H1 (cell line): ENCODE measurements at regions not wholly inside any gene's neighbourhood (a gene's known extent, or its start where the extent isn't known, plus 50 kb on each side); places are given as distances from the start of the nearest gene placed in this dataset.

Experiments
- CTCF ChIA-PET: fragments of 300-600 bp; sonication (Branson Sonifier 250); formaldehyde crosslinking; loops from one replicate; lab custom pipeline; 2021; ENCODE audit not compliant: partially characterized antibody; lab: Charles Lee
- POLR2A ChIA-PET: fragments of 300-600 bp; sonication (Branson Sonifier 250); formaldehyde crosslinking; loops from one replicate; lab custom pipeline; 2021; ENCODE audit warnings: inconsistent platforms; ENCODE audit not compliant: partially characterized antibody; lab: Charles Lee
- DNase-seq, 2 experiments: peaks; one replicate each; pipeline versions ENCODE4 v3.0.0 to v3.0.0-alpha.2; 2010 to 2022; ENCODE audit warnings: low spot score in 2 of 2, low read depth in 1 of 2, mixed read lengths in 1 of 2
- FAIRE-seq: peaks from 2 replicates; lab custom pipeline; 2011; peaks lifted over from hg19 to GRCh38; lab: Jason Lieb, UNC
- H2AFZ ChIP-seq: 2 replicates; pipeline ENCODE4 v1.8.1; 2012; ENCODE audit warnings: low read length, inconsistent platforms
- H2AK5ac ChIP-seq: 2 replicates; pipeline ENCODE4 v1.6.1; 2013; ENCODE audit warnings: low read depth, low read length
- H2BK120ac ChIP-seq: replicated peaks from 2 replicates; pipeline ENCODE3; 2013; ENCODE audit warnings: low read depth, low read length, inconsistent platforms
- H2BK12ac ChIP-seq: 2 replicates; pipeline ENCODE4 v1.6.1; 2013; ENCODE audit warnings: low read depth, low read length
- H2BK15ac ChIP-seq: 2 replicates; pipeline ENCODE4 v1.6.1; 2013; ENCODE audit warnings: low read length
- H2BK20ac ChIP-seq: 2 replicates; pipeline ENCODE4 v1.6.1; 2013; ENCODE audit warnings: low read length
- H2BK5ac ChIP-seq: 2 replicates; pipeline ENCODE4 v1.6.1; 2013; ENCODE audit warnings: low read depth, low read length
- H3K14ac ChIP-seq: 2 replicates; pipeline ENCODE4 v1.6.1; 2013; ENCODE audit warnings: inconsistent platforms; ENCODE audit not compliant: insufficient read length
- H3K18ac ChIP-seq: 2 replicates; pipeline ENCODE4 v1.6.1; 2013; ENCODE audit warnings: low read length; ENCODE audit errors: extremely low read depth
- H3K23ac ChIP-seq: 2 replicates; pipeline ENCODE4 v1.6.1; 2013; ENCODE audit warnings: inconsistent platforms; ENCODE audit not compliant: insufficient read length
- H3K23me2 ChIP-seq: 2 replicates; pipeline ENCODE4 v1.6.1; 2013; ENCODE audit warnings: low read depth, low read length
- H3K27ac ChIP-seq: 2 replicates; pipeline ENCODE4 v1.6.1; 2011; ENCODE audit warnings: low read depth, low read length, inconsistent platforms
- H3K27me3 ChIP-seq, 4 experiments: replicated peaks in 1 of 4; 1 replicate in 1 of 4; 2 replicates in 3 of 4; pipeline versions ENCODE4 v1.6.1 to v1.8.1; 2011 to 2013; ENCODE audit warnings: low read length in 3 of 4, mild to moderate bottlenecking in 3 of 4, inconsistent platforms in 2 of 4, mixed read lengths in 2 of 4, moderate library complexity in 1 of 4; ENCODE audit not compliant: control insufficient read depth in 3 of 4, insufficient read depth in 3 of 4; ENCODE audit errors: extremely low read depth in 1 of 4
- H3K36me3 ChIP-seq, 4 experiments: 2 replicates each; pipeline versions ENCODE4 v1.6.1 to v1.8.1; 2011 to 2013; ENCODE audit warnings: mild to moderate bottlenecking in 4 of 4, low read length in 3 of 4, moderate library complexity in 2 of 4, control low read depth in 1 of 4, inconsistent platforms in 1 of 4; ENCODE audit not compliant: insufficient read depth in 4 of 4, control insufficient read depth in 2 of 4
- H3K4ac ChIP-seq: replicated peaks from 2 replicates; pipeline ENCODE3; 2013; ENCODE audit warnings: low read length, low read depth, mixed read lengths, inconsistent platforms; ENCODE audit not compliant: insufficient read length
- H3K4me1 ChIP-seq, 4 experiments: replicated peaks in 1 of 4; 1 replicate in 1 of 4; 2 replicates in 3 of 4; pipeline versions ENCODE4 v1.6.1 to v1.8.1; 2011 to 2013; ENCODE audit warnings: low read length in 3 of 4, inconsistent platforms in 2 of 4, mixed read lengths in 1 of 4; ENCODE audit not compliant: insufficient read depth in 4 of 4, control insufficient read depth in 3 of 4
- H3K4me2 ChIP-seq, 2 experiments: 2 replicates each; pipeline versions ENCODE4 v1.6.1 to v1.8.1; 2011 to 2013; ENCODE audit warnings: low read depth in 2 of 2, low read length in 2 of 2, control low read depth in 1 of 2, inconsistent platforms in 1 of 2, mild to moderate bottlenecking in 1 of 2; ENCODE audit not compliant: insufficient read depth in 1 of 2
- H3K4me3 ChIP-seq, 4 experiments: fragments of 200-600, 300-600 bp in 1 of 4; sonication (generic), shearing (Covaris generic), sonication (Bioruptor Twin) in 1 of 4; 2 replicates each; pipeline versions ENCODE4 v1.5.1 to v1.8.1; 2011 to 2016; ENCODE audit warnings: low read length in 4 of 4, low read depth in 3 of 4, control low read depth in 2 of 4, inconsistent platforms in 2 of 4, mild to moderate bottlenecking in 2 of 4, mixed read lengths in 1 of 4, moderate library complexity in 1 of 4; ENCODE audit not compliant: insufficient read depth in 2 of 4; ENCODE audit errors: extremely low read depth in 1 of 4
- H3K56ac ChIP-seq: replicated peaks from 2 replicates; pipeline ENCODE3; 2013; ENCODE audit warnings: low read depth, mild to moderate bottlenecking, mixed read lengths, low read length, inconsistent platforms; ENCODE audit not compliant: insufficient read length
- H3K79me1 ChIP-seq: 2 replicates; pipeline ENCODE4 v1.6.1; 2013; ENCODE audit warnings: low read depth, low read length, control low read depth
- H3K79me2 ChIP-seq, 2 experiments: 2 replicates each; pipeline versions ENCODE4 v1.6.1 to v1.8.1; 2012 to 2013; ENCODE audit warnings: low read length in 2 of 2, mild to moderate bottlenecking in 2 of 2, inconsistent platforms in 1 of 2; ENCODE audit not compliant: insufficient read depth in 2 of 2, control insufficient read depth in 1 of 2
- H3K9ac ChIP-seq, 4 experiments: replicated peaks in 1 of 4; 1 replicate in 1 of 4; 2 replicates in 3 of 4; pipeline versions ENCODE4 v1.6.1 to v1.8.1; 2011 to 2013; ENCODE audit warnings: low read depth in 3 of 4, low read length in 3 of 4, control low read depth in 2 of 4, mild to moderate bottlenecking in 2 of 4, moderate library complexity in 2 of 4, inconsistent platforms in 1 of 4; ENCODE audit errors: extremely low read depth in 1 of 4
- H3K9me3 ChIP-seq, 2 experiments: 2 replicates each; pipeline versions ENCODE4 v1.6.1 to v1.8.1; 2012 to 2013; ENCODE audit warnings: mild to moderate bottlenecking in 2 of 2, moderate library complexity in 2 of 2, control low read depth in 1 of 2, inconsistent platforms in 1 of 2, low read depth in 1 of 2, low read length in 1 of 2, mixed read lengths in 1 of 2; ENCODE audit not compliant: insufficient read depth in 2 of 2
- H4K20me1 ChIP-seq, 2 experiments: replicated peaks in 1 of 2; 2 replicates each; pipeline versions ENCODE3 to v1.8.1; 2011 to 2013; ENCODE audit warnings: inconsistent platforms in 2 of 2, low read length in 2 of 2, mild to moderate bottlenecking in 1 of 2; ENCODE audit not compliant: insufficient read depth in 2 of 2, control insufficient read depth in 1 of 2
- H4K5ac ChIP-seq: 2 replicates; pipeline ENCODE4 v1.6.1; 2013; ENCODE audit warnings: low read length, low read depth, mixed read lengths, inconsistent platforms; ENCODE audit not compliant: insufficient read length
- H4K8ac ChIP-seq: 2 replicates; pipeline ENCODE4 v1.8.0; 2013; ENCODE audit warnings: mild to moderate bottlenecking, moderate library complexity, low read length, inconsistent platforms; ENCODE audit not compliant: insufficient read depth; ENCODE audit errors: extremely low read depth
- H4K91ac ChIP-seq: replicated peaks from 2 replicates; pipeline ENCODE3; 2013; ENCODE audit warnings: low read length, mixed read lengths, inconsistent platforms; ENCODE audit not compliant: insufficient read length
- BCL11A ChIP-seq, 2 experiments: IDR thresholded peaks; one replicate each; pipeline ENCODE4 v1.6.1; 2011; ENCODE audit warnings: low read depth in 2 of 2, low read length in 2 of 2, mild to moderate bottlenecking in 2 of 2
- BRCA1 ChIP-seq: IDR thresholded peaks from 2 replicates; pipeline ENCODE4 v1.6.1; 2012; ENCODE audit warnings: low read depth, low read length, improper control_type of control experiment
- CEBPB ChIP-seq: IDR thresholded peaks from 2 replicates; pipeline ENCODE4 v1.6.1; 2012; ENCODE audit warnings: low read depth, low read length
- CREB1 ChIP-seq: IDR thresholded peaks from 2 replicates; pipeline ENCODE4 v1.6.1; 2012; ENCODE audit warnings: inconsistent platforms
- EZH2 ChIP-seq: fragments of 200-600 bp; sonication (generic); IDR thresholded peaks from 2 replicates; pipeline ENCODE4 v1.7.1; 2012; ENCODE audit warnings: low read depth, mild to moderate bottlenecking, moderate library complexity, low read length, inconsistent platforms; ENCODE audit not compliant: severe bottlenecking
- HDAC2 ChIP-seq, 2 experiments: fragments of 300-600 bp in 1 of 2; sonication (generic) in 1 of 2; IDR thresholded peaks; 2 replicates each; pipeline ENCODE4 v1.6.1; 2011 to 2012; ENCODE audit warnings: low read depth in 2 of 2, low read length in 2 of 2, mild to moderate bottlenecking in 2 of 2, moderate library complexity in 2 of 2, borderline replicate concordance in 1 of 2, inconsistent platforms in 1 of 2
- KDM1A ChIP-seq: fragments of 200-600, 300-600 bp; sonication (generic); IDR thresholded peaks from 2 replicates; pipeline ENCODE4 v1.7.1; 2016; ENCODE audit warnings: mild to moderate bottlenecking, low read length, borderline replicate concordance
- KDM5A ChIP-seq: fragments of 200-600 bp; IDR thresholded peaks from 2 replicates; pipeline ENCODE4 v1.7.1; 2012; ENCODE audit warnings: mild to moderate bottlenecking, low read length, inconsistent platforms, mixed read lengths
- NANOG ChIP-seq: IDR thresholded peaks from 2 replicates; pipeline ENCODE4 v1.6.1; 2011; ENCODE audit warnings: low read length, low read depth, mild to moderate bottlenecking, inconsistent platforms; ENCODE audit not compliant: insufficient read depth, poor library complexity, severe bottlenecking
- SAP30 ChIP-seq: fragments of 300-600 bp; sonication (generic); IDR thresholded peaks from 2 replicates; pipeline ENCODE4 v1.7.1; 2012; ENCODE audit warnings: low read length, moderate library complexity, mild to moderate bottlenecking, inconsistent platforms; ENCODE audit not compliant: insufficient read depth, insufficient replicate concordance
- SUZ12 ChIP-seq: fragments of 200-600 bp; sonication (generic); IDR thresholded peaks from 2 replicates; pipeline ENCODE4 v1.6.1; 2012; ENCODE audit warnings: mild to moderate bottlenecking, inconsistent platforms, low read length, moderate library complexity, mixed read lengths
- TCF12 ChIP-seq: IDR thresholded peaks from 2 replicates; pipeline ENCODE4 v1.6.1; 2011; ENCODE audit warnings: low read depth, mild to moderate bottlenecking, low read length
- TEAD4 ChIP-seq: IDR thresholded peaks from 2 replicates; pipeline ENCODE4 v1.6.1; 2012; ENCODE audit warnings: low read depth, low read length, inconsistent platforms, mixed read lengths
- USF2 ChIP-seq: IDR thresholded peaks from 2 replicates; pipeline ENCODE4 v1.6.1; 2011; ENCODE audit warnings: low read length, improper control_type of control experiment
- WGBS, 2 experiments: shearing (Covaris generic) in 1 of 2; methylation state at CpG; one replicate each; pipeline versions ENCODE4 v1.1.6 to v1.1.7; 2013 to 2015; ENCODE audit warnings: low lambda C conversion rate in 2 of 2, mixed read lengths in 2 of 2, inconsistent platforms in 1 of 2, low coverage in 1 of 2, missing lambda C conversion rate in 1 of 2; ENCODE audit not compliant: insufficient replicate concordance in 2 of 2, insufficient coverage in 1 of 2, insufficient read length in 1 of 2; ENCODE audit errors: extremely low coverage in 1 of 2, missing lambda C conversion rate in 1 of 2; 5-methylcytosine and 5-hydroxymethylcytosine counted together

GRCh38 chr13:94901070-94901469 is 188.7 kb upstream of the SOX21 start:
- Histone ChIP-seq H3K79me1 (no peaks in the 10 kb centered on the region), H2BK5ac (no peak overlapping the region), H3K27ac (no peak overlapping the region), H3K4me1 (peaks cover 0 to 2% (median 0%) of the 10 kb centered on the region in 4 experiments; a peak in 1 of 7 replicates), H4K91ac (no peak overlapping the region), H3K56ac (no peak overlapping the region), H3K18ac (no peak overlapping the region), H3K27me3 (no peaks in the 10 kb centered on the region), H3K36me3 (no peaks in the 10 kb centered on the region), H2BK120ac (no peak overlapping the region), H4K20me1 (no peaks in the 10 kb centered on the region), H3K9ac (no peak overlapping the region), H4K5ac (no peak overlapping the region), H3K9me3 (no peaks in the 10 kb centered on the region), H3K79me2 (no peaks in the 10 kb centered on the region), H3K23me2 (no peaks in the 10 kb centered on the region), H2BK20ac (no peak overlapping the region), H2AFZ (no peak overlapping the region), H3K23ac (no peak overlapping the region), H2AK5ac (no peak overlapping the region), H3K4ac (no peak overlapping the region), H2BK15ac (no peak overlapping the region), H3K14ac (no peak overlapping the region), H4K8ac (no peak overlapping the region), H3K4me2 (no peak overlapping the region), H2BK12ac (no peak overlapping the region), H3K4me3 (no peak overlapping the region)
- no peak for DNase-seq
- ChIA-PET POLR2A (interaction anchor here (1.6 kb wide), 1 partner anchor 10 kb away, joined by 4 read pairs; no protein-coding TSS in a partner anchor), CTCF (interaction anchor here (1.1 kb wide), 1 partner anchor 156 kb away, joined by 3 read pairs; no protein-coding TSS in a partner anchor)
- no peak for FAIRE-seq
- 85% methylated on average over 3 of the region's 3 CpGs; no CpG with 5 or more reads in 1 of the 2 experiments for WGBS, 2 experiments
- no peak for TF ChIP-seq TCF12
- no peak for TF ChIP-seq SAP30
- TF ChIP-seq USF2: no peak
- TF ChIP-seq TEAD4: no peak
- no peak for TF ChIP-seq CEBPB
- TF ChIP-seq EZH2: no peak
- TF ChIP-seq KDM5A: no peak
- TF ChIP-seq SUZ12: no peak
- TF ChIP-seq NANOG: no peak
- TF ChIP-seq HDAC2 (IDR thresholded peaks at IDR 0.05; ENCODE audit: borderline replicate concordance in 1 of 2, low read depth in 2 of 2, low read length in 2 of 2): no peak
- TF ChIP-seq KDM1A: no peak
- no peak for TF ChIP-seq BRCA1
- no peak for TF ChIP-seq CREB1
- TF ChIP-seq BCL11A (IDR thresholded peaks at IDR 0.05; ENCODE audit: low read depth in 2 of 2, low read length in 2 of 2): no peak
